ENCODE measurements at regions not wholly inside any gene's neighbourhood (a gene's known extent, or its start where the extent isn't known, plus 50 kb on each side); places are given as distances from the start of the nearest gene placed in this dataset.

- DNase-seq (ENCODE audit: low read depth) = no peak
- TF ChIP-seq CTCF (IDR thresholded peaks at IDR 0.05; ENCODE audit: insufficient read depth, low read depth, low read length) = no peak
- H3K4me3 ChIP-seq (ENCODE audit: low read depth, low read length) = no peak overlapping the region
Measured at GRCh38 chr1:229110986-229111385, 159.9 kb upstream of the RAB4A start.

GRCh38 chr1:229111703-229112319, 159.1 kb upstream of the RAB4A start:
- no peak overlapping the region for H3K4me3 ChIP-seq (ENCODE audit: low read depth, low read length)
- peak; percentile 86 for DNase-seq (ENCODE audit: low read depth)
- no peak for TF ChIP-seq CTCF (IDR thresholded peaks at IDR 0.05; ENCODE audit: insufficient read depth, low read depth, low read length)

- no peak overlapping the region for H3K4me3 ChIP-seq (ENCODE audit: low read depth, low read length)
- no peak for DNase-seq (ENCODE audit: low read depth)
- TF ChIP-seq CTCF (IDR thresholded peaks at IDR 0.05; ENCODE audit: insufficient read depth, low read depth, low read length) = no peak
Measured at GRCh38 chr1:229112832-229113548, 157.9 kb upstream of the RAB4A start.

- no peak overlapping the region for H3K4me3 ChIP-seq (ENCODE audit: low read depth, low read length)
- peak; percentile 83 for DNase-seq (ENCODE audit: low read depth)
- no peak for TF ChIP-seq CTCF (IDR thresholded peaks at IDR 0.05; ENCODE audit: insufficient read depth, low read depth, low read length)
Measured at GRCh38 chr1:229114315-229114714, 156.6 kb upstream of the RAB4A start.

- no peak for TF ChIP-seq CTCF (IDR thresholded peaks at IDR 0.05; ENCODE audit: insufficient read depth, low read depth, low read length)
- peak; percentile 66 for DNase-seq (ENCODE audit: low read depth)
- H3K4me3 ChIP-seq (ENCODE audit: low read depth, low read length) = no peak overlapping the region
Measured at GRCh38 chr1:229114850-229115365, 156.0 kb upstream of the RAB4A start.

GRCh38 chr1:229116114-229116513, 154.8 kb upstream of the RAB4A start:
- no peak for TF ChIP-seq CTCF (IDR thresholded peaks at IDR 0.05; ENCODE audit: insufficient read depth, low read depth, low read length)
- no peak for DNase-seq (ENCODE audit: low read depth)
- no peak overlapping the region for H3K4me3 ChIP-seq (ENCODE audit: low read depth, low read length)
